H1 (cell line): ENCODE measurements at regions not wholly inside any gene's neighbourhood (a gene's known extent, or its start where the extent isn't known, plus 50 kb on each side); places are given as distances from the start of the nearest gene placed in this dataset.

Source experiments
- CTCF ChIA-PET: fragments of 300-600 bp; sonication (Branson Sonifier 250); formaldehyde crosslinking; loops from one replicate; lab custom pipeline; 2021; ENCODE audit not compliant: partially characterized antibody; lab: Charles Lee
- POLR2A ChIA-PET: fragments of 300-600 bp; sonication (Branson Sonifier 250); formaldehyde crosslinking; loops from one replicate; lab custom pipeline; 2021; ENCODE audit warnings: inconsistent platforms; ENCODE audit not compliant: partially characterized antibody; lab: Charles Lee
- DNase-seq, 2 experiments: peaks; one replicate each; pipeline versions ENCODE4 v3.0.0 to v3.0.0-alpha.2; 2010 to 2022; ENCODE audit warnings: low spot score in 2 of 2, low read depth in 1 of 2, mixed read lengths in 1 of 2
- FAIRE-seq: peaks from 2 replicates; lab custom pipeline; 2011; peaks lifted over from hg19 to GRCh38; lab: Jason Lieb, UNC
- H2AFZ ChIP-seq: 2 replicates; pipeline ENCODE4 v1.8.1; 2012; ENCODE audit warnings: low read length, inconsistent platforms
- H2AK5ac ChIP-seq: 2 replicates; pipeline ENCODE4 v1.6.1; 2013; ENCODE audit warnings: low read depth, low read length
- H2BK120ac ChIP-seq: replicated peaks from 2 replicates; pipeline ENCODE3; 2013; ENCODE audit warnings: low read depth, low read length, inconsistent platforms
- H2BK12ac ChIP-seq: 2 replicates; pipeline ENCODE4 v1.6.1; 2013; ENCODE audit warnings: low read depth, low read length
- H2BK15ac ChIP-seq: 2 replicates; pipeline ENCODE4 v1.6.1; 2013; ENCODE audit warnings: low read length
- H2BK20ac ChIP-seq: 2 replicates; pipeline ENCODE4 v1.6.1; 2013; ENCODE audit warnings: low read length
- H2BK5ac ChIP-seq: 2 replicates; pipeline ENCODE4 v1.6.1; 2013; ENCODE audit warnings: low read depth, low read length
- H3K14ac ChIP-seq: 2 replicates; pipeline ENCODE4 v1.6.1; 2013; ENCODE audit warnings: inconsistent platforms; ENCODE audit not compliant: insufficient read length
- H3K18ac ChIP-seq: 2 replicates; pipeline ENCODE4 v1.6.1; 2013; ENCODE audit warnings: low read length; ENCODE audit errors: extremely low read depth
- H3K23ac ChIP-seq: 2 replicates; pipeline ENCODE4 v1.6.1; 2013; ENCODE audit warnings: inconsistent platforms; ENCODE audit not compliant: insufficient read length
- H3K23me2 ChIP-seq: 2 replicates; pipeline ENCODE4 v1.6.1; 2013; ENCODE audit warnings: low read depth, low read length
- H3K27ac ChIP-seq: 2 replicates; pipeline ENCODE4 v1.6.1; 2011; ENCODE audit warnings: low read depth, low read length, inconsistent platforms
- H3K27me3 ChIP-seq, 4 experiments: replicated peaks in 1 of 4; 1 replicate in 1 of 4; 2 replicates in 3 of 4; pipeline versions ENCODE4 v1.6.1 to v1.8.1; 2011 to 2013; ENCODE audit warnings: low read length in 3 of 4, mild to moderate bottlenecking in 3 of 4, inconsistent platforms in 2 of 4, mixed read lengths in 2 of 4, moderate library complexity in 1 of 4; ENCODE audit not compliant: control insufficient read depth in 3 of 4, insufficient read depth in 3 of 4; ENCODE audit errors: extremely low read depth in 1 of 4
- H3K36me3 ChIP-seq, 4 experiments: 2 replicates each; pipeline versions ENCODE4 v1.6.1 to v1.8.1; 2011 to 2013; ENCODE audit warnings: mild to moderate bottlenecking in 4 of 4, low read length in 3 of 4, moderate library complexity in 2 of 4, control low read depth in 1 of 4, inconsistent platforms in 1 of 4; ENCODE audit not compliant: insufficient read depth in 4 of 4, control insufficient read depth in 2 of 4
- H3K4ac ChIP-seq: replicated peaks from 2 replicates; pipeline ENCODE3; 2013; ENCODE audit warnings: low read length, low read depth, mixed read lengths, inconsistent platforms; ENCODE audit not compliant: insufficient read length
- H3K4me1 ChIP-seq, 4 experiments: replicated peaks in 1 of 4; 1 replicate in 1 of 4; 2 replicates in 3 of 4; pipeline versions ENCODE4 v1.6.1 to v1.8.1; 2011 to 2013; ENCODE audit warnings: low read length in 3 of 4, inconsistent platforms in 2 of 4, mixed read lengths in 1 of 4; ENCODE audit not compliant: insufficient read depth in 4 of 4, control insufficient read depth in 3 of 4
- H3K4me2 ChIP-seq, 2 experiments: 2 replicates each; pipeline versions ENCODE4 v1.6.1 to v1.8.1; 2011 to 2013; ENCODE audit warnings: low read depth in 2 of 2, low read length in 2 of 2, control low read depth in 1 of 2, inconsistent platforms in 1 of 2, mild to moderate bottlenecking in 1 of 2; ENCODE audit not compliant: insufficient read depth in 1 of 2
- H3K4me3 ChIP-seq, 4 experiments: fragments of 200-600, 300-600 bp in 1 of 4; sonication (generic), shearing (Covaris generic), sonication (Bioruptor Twin) in 1 of 4; 2 replicates each; pipeline versions ENCODE4 v1.5.1 to v1.8.1; 2011 to 2016; ENCODE audit warnings: low read length in 4 of 4, low read depth in 3 of 4, control low read depth in 2 of 4, inconsistent platforms in 2 of 4, mild to moderate bottlenecking in 2 of 4, mixed read lengths in 1 of 4, moderate library complexity in 1 of 4; ENCODE audit not compliant: insufficient read depth in 2 of 4; ENCODE audit errors: extremely low read depth in 1 of 4
- H3K56ac ChIP-seq: replicated peaks from 2 replicates; pipeline ENCODE3; 2013; ENCODE audit warnings: low read depth, mild to moderate bottlenecking, mixed read lengths, low read length, inconsistent platforms; ENCODE audit not compliant: insufficient read length
- H3K79me1 ChIP-seq: 2 replicates; pipeline ENCODE4 v1.6.1; 2013; ENCODE audit warnings: low read depth, low read length, control low read depth
- H3K79me2 ChIP-seq, 2 experiments: 2 replicates each; pipeline versions ENCODE4 v1.6.1 to v1.8.1; 2012 to 2013; ENCODE audit warnings: low read length in 2 of 2, mild to moderate bottlenecking in 2 of 2, inconsistent platforms in 1 of 2; ENCODE audit not compliant: insufficient read depth in 2 of 2, control insufficient read depth in 1 of 2
- H3K9ac ChIP-seq, 4 experiments: replicated peaks in 1 of 4; 1 replicate in 1 of 4; 2 replicates in 3 of 4; pipeline versions ENCODE4 v1.6.1 to v1.8.1; 2011 to 2013; ENCODE audit warnings: low read depth in 3 of 4, low read length in 3 of 4, control low read depth in 2 of 4, mild to moderate bottlenecking in 2 of 4, moderate library complexity in 2 of 4, inconsistent platforms in 1 of 4; ENCODE audit errors: extremely low read depth in 1 of 4
- H3K9me3 ChIP-seq, 2 experiments: 2 replicates each; pipeline versions ENCODE4 v1.6.1 to v1.8.1; 2012 to 2013; ENCODE audit warnings: mild to moderate bottlenecking in 2 of 2, moderate library complexity in 2 of 2, control low read depth in 1 of 2, inconsistent platforms in 1 of 2, low read depth in 1 of 2, low read length in 1 of 2, mixed read lengths in 1 of 2; ENCODE audit not compliant: insufficient read depth in 2 of 2
- H4K20me1 ChIP-seq, 2 experiments: replicated peaks in 1 of 2; 2 replicates each; pipeline versions ENCODE3 to v1.8.1; 2011 to 2013; ENCODE audit warnings: inconsistent platforms in 2 of 2, low read length in 2 of 2, mild to moderate bottlenecking in 1 of 2; ENCODE audit not compliant: insufficient read depth in 2 of 2, control insufficient read depth in 1 of 2
- H4K5ac ChIP-seq: 2 replicates; pipeline ENCODE4 v1.6.1; 2013; ENCODE audit warnings: low read length, low read depth, mixed read lengths, inconsistent platforms; ENCODE audit not compliant: insufficient read length
- H4K8ac ChIP-seq: 2 replicates; pipeline ENCODE4 v1.8.0; 2013; ENCODE audit warnings: mild to moderate bottlenecking, moderate library complexity, low read length, inconsistent platforms; ENCODE audit not compliant: insufficient read depth; ENCODE audit errors: extremely low read depth
- H4K91ac ChIP-seq: replicated peaks from 2 replicates; pipeline ENCODE3; 2013; ENCODE audit warnings: low read length, mixed read lengths, inconsistent platforms; ENCODE audit not compliant: insufficient read length
- CHD2 ChIP-seq: IDR thresholded peaks from 2 replicates; pipeline ENCODE4 v1.6.1; 2012; ENCODE audit warnings: low read length, improper control_type of control experiment
- E2F6 ChIP-seq: IDR thresholded peaks from 2 replicates; pipeline ENCODE4 v1.6.1; 2012; ENCODE audit warnings: inconsistent platforms
- EZH2 ChIP-seq: fragments of 200-600 bp; sonication (generic); IDR thresholded peaks from 2 replicates; pipeline ENCODE4 v1.7.1; 2012; ENCODE audit warnings: low read depth, mild to moderate bottlenecking, moderate library complexity, low read length, inconsistent platforms; ENCODE audit not compliant: severe bottlenecking
- GABPA ChIP-seq: IDR thresholded peaks from 2 replicates; pipeline ENCODE4 v1.6.1; 2011; ENCODE audit warnings: mild to moderate bottlenecking, low read length, moderate library complexity, borderline replicate concordance; ENCODE audit not compliant: insufficient read depth
- HDAC2 ChIP-seq, 2 experiments: fragments of 300-600 bp in 1 of 2; sonication (generic) in 1 of 2; IDR thresholded peaks; 2 replicates each; pipeline ENCODE4 v1.6.1; 2011 to 2012; ENCODE audit warnings: low read depth in 2 of 2, low read length in 2 of 2, mild to moderate bottlenecking in 2 of 2, moderate library complexity in 2 of 2, borderline replicate concordance in 1 of 2, inconsistent platforms in 1 of 2
- RNF2 ChIP-seq: fragments of 200-900, 300-1000 bp; sonication (generic); IDR thresholded peaks from 2 replicates; pipeline ENCODE4 v1.7.1; 2016; ENCODE audit warnings: borderline replicate concordance, low read depth, mild to moderate bottlenecking, antibody characterized with exemption, low read length; ENCODE audit not compliant: poor library complexity, severe bottlenecking; ENCODE audit errors: missing control alignments
- SIX5 ChIP-seq: IDR thresholded peaks from 2 replicates; pipeline ENCODE4 v1.6.1; 2011; ENCODE audit warnings: mild to moderate bottlenecking, low read depth, low read length
- TAF1 ChIP-seq: IDR thresholded peaks from 2 replicates; pipeline ENCODE4 v1.6.1; 2011; ENCODE audit warnings: mild to moderate bottlenecking, low read depth, low read length
- WGBS, 2 experiments: shearing (Covaris generic) in 1 of 2; methylation state at CpG; one replicate each; pipeline versions ENCODE4 v1.1.6 to v1.1.7; 2013 to 2015; ENCODE audit warnings: low lambda C conversion rate in 2 of 2, mixed read lengths in 2 of 2, inconsistent platforms in 1 of 2, low coverage in 1 of 2, missing lambda C conversion rate in 1 of 2; ENCODE audit not compliant: insufficient replicate concordance in 2 of 2, insufficient coverage in 1 of 2, insufficient read length in 1 of 2; ENCODE audit errors: extremely low coverage in 1 of 2, missing lambda C conversion rate in 1 of 2; 5-methylcytosine and 5-hydroxymethylcytosine counted together

- Histone ChIP-seq H3K27ac (no peak overlapping the region), H2AK5ac (no peak overlapping the region), H3K23me2 (no peaks in the 10 kb centered on the region), H4K8ac (no peak overlapping the region), H4K20me1 (no peaks in the 10 kb centered on the region), H4K91ac (no peak overlapping the region), H3K79me1 (no peaks in the 10 kb centered on the region), H3K23ac (no peak overlapping the region), H3K27me3 (no peaks in the 10 kb centered on the region), H2AFZ (0 out of 2 replicates have a peak overlapping the region, but pooled peaks have one; percentile 35), H4K5ac (no peak overlapping the region), H3K4me2 (no peak overlapping the region), H3K9me3 (no peaks in the 10 kb centered on the region), H3K9ac (no peak overlapping the region), H3K36me3 (no peaks in the 10 kb centered on the region), H3K56ac (no peak overlapping the region), H3K14ac (no peak overlapping the region), H3K79me2 (no peaks in the 10 kb centered on the region), H2BK20ac (no peak overlapping the region), H2BK15ac (no peak overlapping the region), H3K4me1 (no peaks in the 10 kb centered on the region), H3K18ac (no peak overlapping the region), H2BK12ac (no peak overlapping the region), H2BK120ac (no peak overlapping the region), H3K4ac (no peak overlapping the region), H3K4me3 (no peak overlapping the region), H2BK5ac (no peak overlapping the region)
- FAIRE-seq (no peak), DNase-seq (no peak)
- no peak for TF ChIP-seq RNF2
- TF ChIP-seq CHD2, result no peak
- TF ChIP-seq HDAC2 (IDR thresholded peaks at IDR 0.05; ENCODE audit: borderline replicate concordance in 1 of 2, low read depth in 2 of 2, low read length in 2 of 2), result no peak
- TF ChIP-seq SIX5, result no peak
- no peak for TF ChIP-seq E2F6
- no peak for TF ChIP-seq GABPA
- TF ChIP-seq TAF1, result no peak
- TF ChIP-seq EZH2, result no peak
- ChIA-PET CTCF (interaction anchor here (0.6 to 1.4 kb wide), 2 partner anchors 16 to 411 kb away, joined by 3 read pairs; no protein-coding TSS in a partner anchor), POLR2A (no interaction called here)
- WGBS, 2 experiments, result 86% methylated on average over 1 of the region's 1 CpG; no CpG with 5 or more reads in 1 of the 2 experiments
These were observed 76.5 kb upstream of the PPP1R3C start for GRCh38 chr10:91709394-91709798.
